Vagina (tissue), 2 donors: ENCODE measurements at regions not wholly inside any gene's neighbourhood (a gene's known extent, or its start where the extent isn't known, plus 50 kb on each side); places are given as distances from the start of the nearest gene placed in this dataset.

Experiments used
- DNase-seq, 2 donors: peaks; one replicate each; pipeline ENCODE4 v3.0.0-alpha.2; 2017; ENCODE audit errors: extremely low spot score in 2 of 2
- H3K27ac ChIP-seq: fragments of 200-600 bp; sonication (generic); one replicate; pipeline ENCODE4 v1.5.1; 2019
- H3K27me3 ChIP-seq: fragments of 200-600 bp; sonication (generic); one replicate; pipeline ENCODE4 v1.5.1; 2019
- H3K36me3 ChIP-seq, 2 donors: fragments of 200-600 bp; sonication (generic); one replicate each; pipeline ENCODE4 v1.5.1; 2017 to 2019
- H3K4me1 ChIP-seq: fragments of 200-600 bp; sonication (generic); one replicate; pipeline ENCODE4 v1.5.1; 2019
- H3K4me3 ChIP-seq, 2 donors: fragments of 200-600 bp; sonication (generic); 1 replicate in 1 of 2; 2 replicates in 1 of 2; pipeline ENCODE4 v1.5.1; 2016 to 2019
- H3K9me3 ChIP-seq: fragments of 200-600 bp; sonication (generic); one replicate; pipeline ENCODE4 v1.5.1; 2019
- POLR2A ChIP-seq, 2 donors: fragments of 450-650 bp; IDR thresholded peaks; one replicate each; pipeline ENCODE4 v1.6.1; 2017; ENCODE audit warnings: antibody characterized with exemption in 2 of 2, mild to moderate bottlenecking in 2 of 2, moderate library complexity in 2 of 2
- POLR2AphosphoS5 ChIP-seq, 2 donors: sonication (generic); formaldehyde crosslinking; IDR thresholded peaks; one replicate each; pipeline ENCODE4 v1.9.0; 2017; ENCODE audit warnings: antibody characterized with exemption in 2 of 2, mild to moderate bottlenecking in 2 of 2, low read depth in 1 of 2; ENCODE audit not compliant: insufficient read depth in 1 of 2
- intact Hi-C: fragments of 100-400 bp; cut with DNase I; formaldehyde crosslinking; loops from one replicate; pipeline ENCODE4 v1.15.1; 2023
- TF ChIP-seq, protein P1 (sequence below), 3 experiments: fragments of 450-650 bp in 2 of 3; fragments of 200-600 bp in 1 of 3; sonication (generic) in 1 of 3; IDR thresholded peaks; one replicate each; pipeline ENCODE4 v1.5.1; 2017 to 2019; ENCODE audit warnings: antibody characterized with exemption in 3 of 3, mild to moderate bottlenecking in 2 of 3, moderate library complexity in 2 of 3

- Histone ChIP-seq H3K27me3 (no peaks in the 10 kb centered on the region), H3K9me3 (no peaks in the 10 kb centered on the region), H3K36me3 (no peaks in the 10 kb centered on the region), H3K4me1 (no peaks in the 10 kb centered on the region), H3K27ac (no peak overlapping the region), H3K4me3 (no peak overlapping the region)
- no peak for DNase-seq
- intact Hi-C loops = no loop called here
- no peak for TF ChIP-seq POLR2AphosphoS5 (IDR thresholded peaks at IDR 0.05; ENCODE audit: insufficient read depth in 1 of 2, low read depth in 1 of 2)
- TF ChIP-seq, protein P1, sequence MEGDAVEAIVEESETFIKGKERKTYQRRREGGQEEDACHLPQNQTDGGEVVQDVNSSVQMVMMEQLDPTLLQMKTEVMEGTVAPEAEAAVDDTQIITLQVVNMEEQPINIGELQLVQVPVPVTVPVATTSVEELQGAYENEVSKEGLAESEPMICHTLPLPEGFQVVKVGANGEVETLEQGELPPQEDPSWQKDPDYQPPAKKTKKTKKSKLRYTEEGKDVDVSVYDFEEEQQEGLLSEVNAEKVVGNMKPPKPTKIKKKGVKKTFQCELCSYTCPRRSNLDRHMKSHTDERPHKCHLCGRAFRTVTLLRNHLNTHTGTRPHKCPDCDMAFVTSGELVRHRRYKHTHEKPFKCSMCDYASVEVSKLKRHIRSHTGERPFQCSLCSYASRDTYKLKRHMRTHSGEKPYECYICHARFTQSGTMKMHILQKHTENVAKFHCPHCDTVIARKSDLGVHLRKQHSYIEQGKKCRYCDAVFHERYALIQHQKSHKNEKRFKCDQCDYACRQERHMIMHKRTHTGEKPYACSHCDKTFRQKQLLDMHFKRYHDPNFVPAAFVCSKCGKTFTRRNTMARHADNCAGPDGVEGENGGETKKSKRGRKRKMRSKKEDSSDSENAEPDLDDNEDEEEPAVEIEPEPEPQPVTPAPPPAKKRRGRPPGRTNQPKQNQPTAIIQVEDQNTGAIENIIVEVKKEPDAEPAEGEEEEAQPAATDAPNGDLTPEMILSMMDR (IDR thresholded peaks at IDR 0.05) = no peak
- no peak for TF ChIP-seq POLR2A (IDR thresholded peaks at IDR 0.05)
Observed at GRCh38 chr2:41393621-41394020, 654.2 kb upstream of the PKDCC start.

- TF ChIP-seq POLR2A (IDR thresholded peaks at IDR 0.05) = no peak
- TF ChIP-seq, protein P1 (IDR thresholded peaks at IDR 0.05) = no peak
- no peak for TF ChIP-seq POLR2AphosphoS5 (IDR thresholded peaks at IDR 0.05; ENCODE audit: insufficient read depth in 1 of 2, low read depth in 1 of 2)
Observed at GRCh38 chr2:41394541-41394940, 653.3 kb upstream of the PKDCC start.

DNA sequence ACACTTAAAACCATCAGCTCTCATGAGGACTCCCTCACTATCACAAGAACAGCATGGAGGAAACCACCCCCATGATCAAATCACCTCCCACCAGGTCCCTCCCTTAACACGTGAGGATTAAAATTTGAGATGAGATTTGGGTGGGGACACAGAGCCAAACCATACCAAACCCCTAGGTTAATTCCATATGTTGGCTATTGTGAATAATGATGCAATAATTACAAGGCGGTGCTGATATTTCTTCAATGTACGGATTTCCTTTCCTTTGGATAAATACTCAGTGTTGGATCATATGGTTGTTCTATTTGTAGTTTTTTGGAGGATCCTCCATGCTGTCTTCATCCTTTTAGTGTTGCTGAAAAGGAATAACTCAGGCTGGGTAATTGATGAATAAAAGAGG lies 652.1 kb upstream of the PKDCC start:
- H3K36me3 ChIP-seq = no peaks in the 10 kb centered on the region
- H3K4me3 ChIP-seq = no peak overlapping the region
- intact Hi-C loops = no loop called here
- no peaks in the 10 kb centered on the region for H3K4me1 ChIP-seq
- DNase-seq = no peak
- no peak overlapping the region for H3K27ac ChIP-seq
- H3K27me3 ChIP-seq = no peaks in the 10 kb centered on the region
- no peaks in the 10 kb centered on the region for H3K9me3 ChIP-seq
- TF ChIP-seq, protein P1 (IDR thresholded peaks at IDR 0.05) = no peak
- TF ChIP-seq POLR2A (IDR thresholded peaks at IDR 0.05) (no peak), POLR2AphosphoS5 (IDR thresholded peaks at IDR 0.05; ENCODE audit: insufficient read depth in 1 of 2, low read depth in 1 of 2) (no peak)

More at GRCh38 chr2:41394541-41394940, 653.3 kb upstream of the PKDCC start:
- H3K27me3 ChIP-seq = no peaks in the 10 kb centered on the region
- H3K36me3 ChIP-seq = no peaks in the 10 kb centered on the region
- H3K4me1 ChIP-seq = no peaks in the 10 kb centered on the region
- no peak overlapping the region for H3K27ac ChIP-seq
- intact Hi-C loops = no loop called here
- no peak overlapping the region for H3K4me3 ChIP-seq
- DNase-seq = no peak
- no peaks in the 10 kb centered on the region for H3K9me3 ChIP-seq

- H3K9me3 ChIP-seq = no peaks in the 10 kb centered on the region
- intact Hi-C loops = no loop called here
- no peak overlapping the region for H3K27ac ChIP-seq
- no peaks in the 10 kb centered on the region for H3K4me1 ChIP-seq
- no peaks in the 10 kb centered on the region for H3K27me3 ChIP-seq
- no peak for DNase-seq
- H3K36me3 ChIP-seq = no peaks in the 10 kb centered on the region
- no peak for TF ChIP-seq POLR2A (IDR thresholded peaks at IDR 0.05)
- no peak for TF ChIP-seq POLR2AphosphoS5 (IDR thresholded peaks at IDR 0.05; ENCODE audit: insufficient read depth in 1 of 2, low read depth in 1 of 2)
- TF ChIP-seq, protein P1 (IDR thresholded peaks at IDR 0.05) = no peak
- H3K4me3 ChIP-seq = no peak overlapping the region
Observed at GRCh38 chr2:41399437-41400087, 648.3 kb upstream of the PKDCC start.

GRCh38 chr2:41400088-41400665 lies 647.6 kb upstream of the PKDCC start:
- no peaks in the 10 kb centered on the region for H3K36me3 ChIP-seq
- no peaks in the 10 kb centered on the region for H3K27me3 ChIP-seq
- H3K9me3 ChIP-seq = no peaks in the 10 kb centered on the region
- H3K27ac ChIP-seq = no peak overlapping the region
- TF ChIP-seq POLR2A (IDR thresholded peaks at IDR 0.05) = no peak
- TF ChIP-seq, protein P1 (IDR thresholded peaks at IDR 0.05) = no peak
- no peak for TF ChIP-seq POLR2AphosphoS5 (IDR thresholded peaks at IDR 0.05; ENCODE audit: insufficient read depth in 1 of 2, low read depth in 1 of 2)
- H3K4me1 ChIP-seq = no peaks in the 10 kb centered on the region
- intact Hi-C loops = no loop called here
- H3K4me3 ChIP-seq = no peak overlapping the region
- DNase-seq = no peak
